HG03159 (cell line): ENCODE measurements at regions not wholly inside any gene's neighbourhood (a gene's known extent, or its start where the extent isn't known, plus 50 kb on each side); places are given as distances from the start of the nearest gene placed in this dataset.
"Not testable (repeated sequence)": the region's sequence is repeated elsewhere in the genome, so short reads cannot be mapped to it uniquely, and the experiment has no call there.

Source experiments
- ATAC-seq: cut with Tn5 transposase; IDR thresholded peaks from one replicate; pipeline ENCODE4 v1.9.1; 2021; ENCODE audit warnings: mild to moderate bottlenecking, moderate library complexity; ENCODE audit not compliant: unreplicated experiment

DNA sequence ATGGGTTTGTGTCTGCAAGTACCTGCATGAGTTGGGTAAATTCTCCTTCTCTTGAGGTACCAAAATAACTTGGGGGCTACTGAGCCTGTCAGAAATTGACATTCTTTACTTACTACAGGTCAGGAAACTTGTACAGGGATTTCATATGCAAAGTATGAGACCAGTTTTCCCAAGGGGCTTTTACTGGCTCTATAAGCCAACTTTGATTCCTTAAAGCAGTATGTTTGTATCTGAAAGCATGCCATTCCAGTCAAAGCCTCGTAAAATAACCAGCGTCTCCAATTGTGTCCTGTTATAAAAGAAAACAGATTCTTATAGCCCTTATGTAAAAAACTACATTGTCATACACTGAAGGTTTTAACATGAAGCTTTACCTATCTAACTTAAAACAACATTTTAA lies 90.2 kb downstream of the ZNF467 start:
- no peak for ATAC-seq

DNA sequence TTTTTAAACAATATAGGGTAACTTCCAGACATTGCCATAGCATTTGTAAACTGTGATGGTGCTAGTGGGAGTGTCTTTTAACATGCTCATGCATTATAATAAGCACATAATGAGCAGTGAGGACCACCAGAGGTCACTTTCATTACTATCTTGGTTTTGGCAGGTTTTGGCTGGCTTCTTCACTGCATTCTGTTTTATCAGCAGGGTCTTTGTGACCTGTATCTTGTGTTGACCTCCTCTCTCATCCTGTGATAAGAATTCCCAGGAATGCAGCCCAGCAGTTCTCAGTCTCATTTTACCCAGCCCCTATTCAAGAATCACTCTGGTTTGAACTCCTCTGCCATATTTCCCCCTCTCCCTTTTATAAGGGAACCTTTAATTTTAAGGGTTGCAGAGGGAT lies 91.3 kb downstream of the ZNF467 start:
- ATAC-seq, result no peak

DNA sequence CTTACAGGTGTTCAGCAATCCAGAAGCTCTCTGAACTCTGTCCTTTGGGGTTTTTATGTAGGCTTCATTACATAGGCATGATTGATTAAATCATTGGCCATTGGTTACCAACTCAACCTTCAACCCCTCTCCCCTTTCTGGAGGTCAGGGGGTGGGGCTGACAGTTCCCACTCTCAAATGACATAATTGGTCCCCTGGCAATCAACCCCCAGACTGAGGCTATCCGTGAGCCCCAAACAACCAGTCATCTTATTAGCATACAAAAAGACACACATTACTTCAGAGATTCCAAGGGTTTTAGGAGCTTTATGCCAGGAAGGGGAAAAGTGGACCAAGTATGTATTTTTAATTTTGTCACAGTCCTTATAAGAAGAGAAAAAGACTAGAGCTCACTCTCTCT lies 92.1 kb downstream of the ZNF467 start:
- ATAC-seq, result no peak

DNA sequence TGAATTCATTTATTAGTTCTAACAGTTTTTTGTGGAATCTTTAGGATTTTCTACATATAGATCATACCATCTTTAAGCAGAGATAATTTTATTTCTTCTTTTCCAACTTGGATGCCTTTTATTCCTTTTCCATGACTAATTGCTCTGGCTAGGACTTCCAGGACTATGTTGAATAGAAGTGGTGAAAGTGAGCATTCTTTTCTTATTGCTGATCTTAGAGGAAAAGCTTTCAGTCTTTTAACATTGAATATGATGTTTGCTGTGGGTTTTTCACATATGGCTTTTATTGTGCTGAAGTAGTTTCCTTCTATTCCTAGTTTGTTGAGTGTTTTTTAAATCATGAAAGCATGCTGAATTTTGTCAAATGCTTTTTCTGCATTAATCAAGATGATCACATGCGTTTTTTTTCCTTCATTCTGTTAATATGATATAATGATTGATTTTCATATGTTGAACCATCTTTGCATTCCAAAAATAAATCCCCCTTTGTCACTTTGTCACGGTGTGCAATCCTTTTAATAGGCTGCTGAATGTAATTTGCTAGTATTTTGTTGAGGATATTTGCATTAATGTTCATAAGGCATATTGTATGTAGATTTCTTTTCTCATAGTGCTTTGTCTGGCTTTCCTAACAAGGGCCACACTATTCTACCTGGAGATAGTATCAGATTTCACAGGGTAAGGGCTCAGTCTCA lies 92.9 kb downstream of the ZNF467 start:
- no peak for ATAC-seq

DNA sequence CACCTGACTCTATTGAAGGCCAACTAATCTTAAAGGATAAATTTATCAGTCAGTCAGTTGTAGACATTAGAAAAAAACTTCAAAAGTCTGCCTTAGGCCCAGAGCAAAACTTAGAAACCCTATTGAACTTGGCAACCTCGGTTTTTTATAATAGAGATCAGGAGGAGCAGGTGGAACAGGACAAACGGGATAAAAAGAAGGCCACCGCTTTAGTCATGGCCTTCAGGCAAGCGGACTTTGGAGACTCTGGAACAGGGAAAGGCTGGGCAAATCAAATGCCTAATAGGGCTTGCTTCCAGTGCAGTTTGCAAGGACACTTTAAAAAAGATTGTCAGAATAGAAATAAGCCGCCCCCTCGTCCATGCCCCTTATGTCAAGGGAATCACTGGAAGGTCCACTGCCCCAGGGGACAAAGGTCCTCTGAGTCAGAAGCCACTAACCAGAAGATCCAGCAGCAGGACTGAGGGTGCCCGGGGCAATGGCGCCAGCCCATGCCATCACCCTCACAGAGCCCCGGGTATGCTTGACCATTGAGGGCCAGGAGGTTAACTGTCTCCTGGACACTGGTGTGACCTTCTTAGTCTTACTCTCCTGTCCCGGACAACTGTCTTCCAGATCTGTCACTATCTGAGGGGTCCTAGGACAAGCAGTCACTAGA lies 98.5 kb downstream of the ZNF467 start:
- ATAC-seq, result not testable (repeated sequence)

DNA sequence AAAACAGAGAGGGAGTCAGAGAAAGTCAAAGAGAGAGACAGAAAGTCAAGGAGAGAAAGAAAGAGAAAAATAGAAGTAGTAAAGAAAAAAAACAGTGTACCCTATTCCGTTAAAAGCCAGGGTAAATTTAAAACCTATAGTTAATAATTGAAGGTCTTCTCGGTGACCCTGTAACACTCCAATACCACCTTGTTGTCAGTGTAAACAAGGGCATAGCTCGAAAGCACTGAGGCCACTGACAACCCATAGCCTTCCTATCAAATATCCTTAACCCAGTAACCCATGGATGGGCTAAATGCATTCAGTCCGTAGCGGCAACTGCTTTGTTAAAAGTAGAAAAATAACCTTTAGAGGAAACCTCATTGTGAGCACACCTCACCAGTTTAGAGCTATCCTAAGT lies 100.4 kb downstream of the ZNF467 start:
- no peak for ATAC-seq

DNA sequence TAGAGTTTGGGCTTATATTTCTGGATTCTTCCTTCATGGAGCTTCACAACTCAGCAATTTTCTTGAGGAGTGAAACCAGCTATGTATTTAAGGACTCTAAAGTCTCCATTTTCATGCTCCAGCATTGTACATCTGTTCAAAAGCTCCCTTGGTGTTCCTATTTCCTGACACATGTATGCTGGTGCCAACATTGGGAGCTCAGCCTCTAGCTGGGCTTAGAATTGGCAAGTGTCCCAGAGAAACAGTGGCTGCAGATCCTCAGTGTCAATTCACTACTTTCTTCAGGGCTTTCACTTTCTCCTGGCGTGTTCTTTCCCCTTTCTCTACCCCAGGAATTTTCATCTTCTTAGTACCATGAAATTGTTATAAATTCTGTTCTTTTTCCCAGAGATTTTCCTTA lies 103.1 kb downstream of the ZNF467 start:
- ATAC-seq, result no peak

DNA sequence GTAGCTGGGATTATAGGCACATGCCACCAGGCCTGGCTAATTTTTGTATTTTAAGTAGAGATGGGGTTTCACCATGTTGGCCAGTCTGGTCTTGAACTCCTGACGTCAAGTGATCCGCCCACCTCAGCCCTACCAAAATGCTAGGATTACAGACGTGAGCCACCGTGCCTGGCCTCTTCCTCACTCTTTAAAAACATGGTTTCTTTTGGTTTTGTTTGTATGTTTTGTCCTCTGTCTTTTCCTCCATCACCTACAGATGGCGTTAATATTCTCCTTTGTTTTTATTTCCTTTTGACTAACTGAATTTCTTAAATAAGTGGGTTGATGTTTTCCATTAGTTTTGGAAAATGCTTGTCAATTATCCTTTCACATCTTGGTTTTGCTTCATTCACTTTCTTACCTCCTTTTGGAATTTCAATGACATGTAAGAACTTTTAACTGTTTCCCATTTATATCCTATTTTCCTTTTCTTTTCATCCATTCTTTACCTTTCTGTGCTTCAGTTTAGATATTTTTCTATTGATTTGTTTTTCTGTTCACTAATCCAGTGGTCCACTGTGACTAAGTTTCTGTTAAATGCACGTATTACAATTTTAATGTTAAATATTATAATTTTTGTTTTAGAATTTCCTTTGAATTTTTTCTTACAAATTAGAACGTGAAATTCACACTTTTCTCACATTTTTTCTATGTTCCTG lies 104.1 kb downstream of the ZNF467 start:
- ATAC-seq, result no peak

DNA sequence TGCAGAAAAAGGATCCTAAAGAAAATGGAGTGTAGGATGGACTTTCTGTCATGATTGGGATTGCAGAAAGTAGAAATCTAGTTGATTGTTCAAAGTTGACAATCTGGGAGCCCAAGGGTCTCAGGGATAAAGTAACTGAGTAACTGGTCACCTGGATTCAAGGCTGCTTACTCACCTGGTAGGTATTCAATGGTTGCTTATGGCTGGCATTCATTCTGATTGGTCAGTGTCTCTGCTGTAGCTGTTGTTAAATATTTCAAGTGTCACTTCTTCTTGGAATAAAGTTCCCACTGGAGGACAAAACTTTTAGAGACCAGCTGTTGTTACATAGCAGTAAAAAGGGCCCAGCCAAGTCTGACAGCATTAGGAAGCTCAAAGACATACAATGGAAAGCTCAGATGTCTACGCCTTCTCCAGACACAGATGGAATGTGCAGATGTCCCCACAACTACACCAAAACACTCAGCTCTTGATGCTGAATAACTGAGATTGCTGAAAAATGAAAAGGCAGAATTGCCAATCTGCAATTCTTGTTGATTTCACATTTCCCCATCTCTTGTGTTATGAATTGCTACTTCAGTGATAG lies 106.9 kb downstream of the ZNF467 start:
- no peak for ATAC-seq

DNA sequence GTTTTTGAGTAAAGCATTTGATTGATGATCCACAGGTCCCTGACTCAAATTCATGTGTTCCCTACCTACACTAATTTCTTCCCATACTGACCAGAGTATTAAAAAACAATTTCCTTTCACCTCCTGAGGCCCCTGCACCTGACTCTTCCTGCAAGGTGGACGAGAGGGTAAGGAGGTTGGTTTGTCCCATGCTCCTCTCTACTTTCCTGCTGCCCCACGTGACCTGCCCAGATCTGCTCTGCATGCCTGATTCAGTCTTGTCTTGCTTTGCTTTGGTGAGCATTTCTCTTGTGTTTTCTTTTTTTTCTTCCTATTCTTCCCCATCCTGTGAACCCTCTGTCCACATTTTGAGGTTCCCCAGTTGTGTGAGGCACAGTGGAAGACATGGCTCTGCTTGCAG lies 107.8 kb downstream of the ZNF467 start:
- not testable (repeated sequence) for ATAC-seq

DNA sequence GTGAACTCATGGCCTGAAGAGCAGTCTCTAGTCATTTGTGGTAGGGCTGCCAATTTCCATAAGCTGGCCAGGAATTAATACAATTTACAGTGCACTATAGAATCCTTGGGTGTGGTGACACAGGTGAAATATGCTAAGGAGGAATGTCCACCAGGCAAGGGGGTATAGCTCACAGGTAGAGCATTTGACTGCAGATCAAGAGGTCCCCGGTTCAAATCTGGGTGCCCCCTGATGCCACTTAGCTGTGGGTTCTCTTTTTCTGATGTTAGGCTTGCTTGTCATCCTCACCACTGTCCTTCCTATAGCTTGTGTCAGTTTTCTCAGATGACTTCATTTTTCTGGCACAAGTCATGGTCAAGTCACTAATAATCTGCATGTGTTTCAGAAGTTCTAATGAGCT lies 108.7 kb downstream of the ZNF467 start:
- ATAC-seq, result no peak

DNA sequence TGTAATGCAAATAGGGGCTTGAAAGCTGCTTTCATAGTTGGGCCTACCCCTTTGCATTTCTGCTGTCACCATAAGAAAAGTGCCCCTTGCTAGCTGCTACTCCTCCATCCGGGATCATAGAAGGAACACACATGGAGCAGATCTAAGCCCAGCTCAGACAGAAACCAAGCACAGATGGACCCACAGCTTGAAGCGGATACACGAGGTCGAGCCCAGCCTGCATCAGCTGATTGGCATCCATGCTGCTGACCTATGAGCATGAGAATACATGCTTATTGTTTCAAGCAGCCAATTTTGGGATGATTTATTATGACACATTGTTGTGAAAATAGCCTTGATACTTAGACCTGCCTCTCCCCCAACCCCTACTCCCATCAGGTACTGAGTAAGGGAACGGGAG lies 109.2 kb downstream of the ZNF467 start:
- no peak for ATAC-seq

DNA sequence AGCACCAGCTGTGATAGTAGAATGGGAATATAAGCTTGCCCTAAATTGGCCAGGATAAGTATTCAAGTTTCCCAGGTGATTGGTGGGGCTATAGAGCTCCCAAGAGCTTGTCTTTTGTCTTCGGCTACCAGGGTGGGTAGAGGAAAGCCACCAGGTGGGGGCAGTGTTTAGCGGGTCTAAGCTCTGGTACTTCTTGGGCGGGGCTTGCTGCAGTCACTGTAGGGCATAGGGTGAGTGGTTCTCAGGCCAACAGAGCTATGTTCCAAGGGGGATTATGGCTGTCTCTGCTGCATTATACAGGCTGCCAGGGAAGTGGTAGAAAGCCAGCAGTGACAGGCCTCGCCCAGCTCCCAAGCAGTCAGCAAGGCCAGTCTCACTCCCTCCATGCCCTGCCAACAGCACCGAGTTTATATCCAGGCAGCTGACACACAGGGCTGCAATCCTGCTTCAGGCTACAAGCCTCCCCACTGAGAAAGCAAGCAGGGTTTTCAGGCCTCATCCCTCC lies 110.7 kb downstream of the ZNF467 start:
- ATAC-seq, result peak; percentile 95

DNA sequence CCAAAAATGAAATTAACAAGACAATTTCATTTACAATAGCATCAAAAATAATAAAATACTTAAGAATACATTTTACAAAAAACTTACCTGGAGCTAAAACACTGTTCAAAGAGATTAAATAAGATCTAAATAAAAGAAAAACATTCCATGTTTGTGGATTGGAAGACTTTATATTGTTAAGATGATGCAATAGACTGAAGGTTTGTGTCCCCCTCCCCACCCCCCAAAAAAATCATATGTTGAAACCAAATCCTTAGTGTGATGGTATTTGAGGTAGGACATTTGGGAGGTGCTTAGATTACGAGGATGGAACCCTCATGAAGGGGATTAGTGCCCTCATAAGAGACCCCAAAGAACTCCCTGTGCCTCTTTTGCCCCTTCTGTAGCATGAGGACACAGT lies 117.6 kb downstream of the ZNF467 start:
- no peak for ATAC-seq

DNA sequence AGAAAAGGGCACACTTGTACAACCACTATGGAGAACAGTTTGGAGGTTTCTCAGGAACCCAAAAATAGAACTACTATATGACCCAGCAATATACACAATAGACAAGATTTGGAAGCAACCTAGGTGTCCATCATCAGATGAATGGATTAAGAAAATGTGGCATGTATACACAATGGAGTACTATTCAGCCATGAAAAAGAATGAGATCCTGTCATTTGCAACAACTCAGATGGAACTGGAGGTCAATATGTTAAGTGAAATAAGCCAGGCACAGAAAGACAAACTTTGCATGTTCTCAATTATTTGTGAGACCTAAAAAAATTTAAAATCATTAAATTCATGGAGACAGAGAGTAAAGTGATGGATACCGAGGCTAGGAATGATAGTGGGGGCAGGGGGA lies 118.8 kb downstream of the ZNF467 start:
- ATAC-seq, result no peak

DNA sequence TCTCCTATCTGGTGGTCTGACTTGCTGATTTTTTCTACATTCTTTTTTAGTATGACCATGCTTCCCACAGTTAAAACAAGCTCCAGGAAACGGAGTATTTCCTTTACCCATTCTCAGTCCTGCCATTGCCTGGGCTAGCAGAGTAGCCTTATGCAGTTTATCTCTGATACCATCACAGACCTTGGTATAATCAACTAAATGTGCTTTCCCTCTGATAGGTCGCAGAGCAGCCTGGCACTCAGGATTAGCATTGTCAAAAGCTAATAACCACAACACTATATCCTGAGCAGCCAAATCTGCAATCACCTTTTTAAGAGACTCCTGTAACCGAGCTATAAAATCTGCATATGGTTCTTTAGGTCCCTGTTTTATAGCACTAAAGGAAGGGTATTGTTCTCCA lies 123.2 kb downstream of the ZNF467 start:
- ATAC-seq, result not testable (repeated sequence)

DNA sequence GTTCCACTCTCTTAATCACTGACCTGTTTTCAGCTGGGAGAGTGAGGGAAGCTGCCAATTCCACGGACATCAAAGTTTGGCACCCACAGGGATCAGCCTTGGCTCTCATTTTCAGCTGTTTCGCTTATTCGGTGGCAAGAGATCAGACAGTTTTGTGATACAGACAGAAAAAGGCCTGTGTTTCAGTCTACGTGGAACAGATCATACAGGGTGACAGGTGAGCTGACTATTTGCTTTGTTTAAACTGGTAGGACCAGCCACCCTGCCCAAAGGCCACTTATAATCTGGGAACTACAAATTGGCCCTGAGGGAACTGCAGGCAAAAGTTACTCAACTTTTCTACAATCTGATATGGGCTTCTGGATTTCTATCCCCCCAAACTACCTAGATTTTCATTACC lies 128.6 kb downstream of the ZNF467 start:
- no peak for ATAC-seq

DNA sequence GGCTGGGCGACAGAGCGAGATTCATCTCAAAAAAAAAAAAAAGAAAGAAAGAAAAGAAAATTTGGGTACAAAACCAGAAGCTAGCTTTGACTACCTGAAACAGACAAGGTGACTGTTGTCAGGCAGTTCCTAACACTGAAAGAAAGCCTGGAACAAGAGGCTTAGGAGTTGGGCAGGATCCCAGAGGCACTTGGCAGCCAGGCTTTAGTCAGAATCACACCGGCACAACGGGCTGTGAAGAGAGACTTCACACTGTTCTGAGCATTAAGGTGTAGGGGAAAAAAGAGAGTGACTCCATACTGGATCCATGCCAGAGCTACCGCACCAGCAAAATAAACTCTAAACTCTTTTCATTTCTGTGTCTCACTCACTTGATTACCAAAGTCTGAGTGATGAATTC lies 130.8 kb downstream of the ZNF467 start:
- ATAC-seq, result no peak

DNA sequence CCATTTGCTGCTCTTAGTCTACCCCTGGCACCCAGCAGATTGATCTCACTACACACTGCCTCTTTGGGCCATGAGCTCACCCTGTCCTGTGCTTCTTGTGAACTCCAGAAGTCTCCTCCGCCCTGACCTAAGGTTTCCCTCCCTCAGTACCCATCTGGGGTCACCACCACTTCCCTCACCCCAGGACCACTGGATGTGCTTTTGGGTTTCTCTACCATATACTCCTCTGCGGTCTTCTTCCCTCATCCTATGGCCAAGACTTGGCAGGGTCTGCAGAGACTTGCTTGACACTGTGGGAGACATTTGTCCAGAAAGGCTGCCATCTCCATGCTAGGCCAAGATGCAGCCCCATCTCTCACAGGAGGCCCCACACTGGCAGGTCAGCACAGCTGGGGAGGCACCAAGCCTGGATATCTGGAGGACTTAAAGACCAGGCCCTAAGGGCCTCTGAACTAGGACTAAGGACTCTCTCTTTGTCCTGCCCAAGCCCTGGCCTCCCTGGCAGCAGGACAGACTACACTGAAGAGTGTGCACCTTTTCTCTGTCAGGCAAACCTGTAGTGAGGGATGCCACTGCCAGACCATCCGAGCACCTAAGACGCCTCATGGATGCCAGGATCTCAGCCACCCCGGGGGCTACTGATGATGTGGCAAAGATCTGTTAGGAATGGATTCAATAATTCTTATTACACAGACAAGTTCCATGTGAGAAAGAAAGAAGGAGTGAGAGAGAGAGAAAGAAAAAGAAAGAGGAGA lies 134.6 kb downstream of the ZNF467 start:
- no peak for ATAC-seq

DNA sequence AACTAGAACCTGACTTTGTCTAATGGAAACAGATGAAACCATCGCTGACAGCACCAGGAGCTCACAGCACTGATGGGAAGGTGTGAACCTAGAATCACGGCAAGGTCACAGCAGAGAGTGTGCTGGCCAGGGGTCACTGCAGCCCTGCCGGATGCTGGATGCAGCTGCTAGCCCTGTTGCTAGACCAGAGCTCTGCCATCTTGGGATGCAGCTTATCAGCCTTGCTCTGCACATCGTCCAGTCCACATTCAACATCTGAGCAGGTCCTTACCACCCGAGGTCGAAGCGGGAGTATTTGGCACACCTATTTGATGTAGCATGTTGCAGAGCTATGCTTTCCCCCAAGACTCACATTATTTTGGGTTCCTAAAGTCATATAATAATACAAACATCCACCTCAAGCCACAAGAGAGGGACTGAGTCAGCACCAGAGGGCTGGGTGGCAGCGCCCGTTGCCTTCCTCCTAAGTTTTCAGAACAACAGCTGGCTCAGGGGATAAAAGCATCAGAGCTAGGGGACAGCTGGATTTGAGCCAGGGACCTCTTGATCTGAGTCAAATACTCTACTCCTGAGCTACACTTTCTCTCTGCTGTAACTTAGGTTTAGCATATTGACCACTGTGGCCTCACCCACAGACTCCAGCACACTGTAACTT lies 135.3 kb downstream of the ZNF467 start:
- no peak for ATAC-seq
